ENCODE measurements at regions not wholly inside any gene's neighbourhood (a gene's known extent, or its start where the extent isn't known, plus 50 kb on each side); places are given as distances from the start of the nearest gene placed in this dataset.

DNA sequence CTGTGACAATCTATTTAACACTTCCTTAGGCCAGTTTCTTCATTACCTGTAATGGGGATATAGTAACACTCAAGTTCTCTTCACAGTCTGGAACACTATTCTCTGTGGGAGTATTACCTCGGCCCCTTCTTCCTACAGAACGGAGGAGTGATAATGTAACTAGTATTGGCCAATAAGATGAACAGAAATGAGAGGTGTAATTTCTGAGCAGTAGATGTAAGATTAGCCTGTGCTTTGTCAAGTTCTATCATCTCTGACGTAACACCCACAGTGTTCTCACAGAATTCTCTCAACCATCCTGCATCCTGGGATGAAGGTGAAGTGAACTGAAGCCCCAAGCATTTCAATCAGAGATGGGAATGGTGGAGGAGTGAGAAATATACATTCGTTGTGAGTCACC, 65.2 kb upstream of the TOP3B start:
- no peak for TF ChIP-seq EZH2 (IDR thresholded peaks at IDR 0.05)
- TF ChIP-seq ZNF274 (IDR thresholded peaks at IDR 0.05; ENCODE audit: low read depth, low read length): no peak
